ENCODE measurements at regions not wholly inside any gene's neighbourhood (a gene's known extent, or its start where the extent isn't known, plus 50 kb on each side); places are given as distances from the start of the nearest gene placed in this dataset.
A peak's percentile ranks its signal among the peaks of the same experiment; 100 is the strongest.

DNA sequence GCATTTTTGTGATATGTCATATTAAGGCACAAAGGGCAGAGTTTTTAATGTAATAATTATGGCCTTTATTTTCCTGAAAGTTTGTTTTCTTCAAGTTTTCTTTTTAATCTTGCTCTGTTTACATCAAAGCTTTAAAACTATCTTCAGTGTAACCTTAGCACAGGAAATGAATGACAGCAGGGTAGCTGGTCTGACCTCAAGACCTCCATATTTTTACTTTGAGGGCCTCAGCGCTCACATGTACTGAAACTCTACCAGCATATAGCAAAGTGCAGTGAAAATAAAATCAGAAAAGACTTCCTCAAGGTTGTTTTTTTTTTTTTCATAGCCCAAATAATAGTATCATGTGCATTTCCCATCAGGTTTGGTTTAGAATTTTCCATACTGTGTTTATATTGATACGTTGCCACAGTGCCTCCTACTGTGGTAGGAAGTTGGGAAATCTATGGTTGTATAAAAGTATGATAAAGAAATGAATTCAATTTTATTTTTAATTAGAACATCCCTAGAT lies 163.4 kb downstream of the UBE2E3 start:
- TF ChIP-seq, protein P1, sequence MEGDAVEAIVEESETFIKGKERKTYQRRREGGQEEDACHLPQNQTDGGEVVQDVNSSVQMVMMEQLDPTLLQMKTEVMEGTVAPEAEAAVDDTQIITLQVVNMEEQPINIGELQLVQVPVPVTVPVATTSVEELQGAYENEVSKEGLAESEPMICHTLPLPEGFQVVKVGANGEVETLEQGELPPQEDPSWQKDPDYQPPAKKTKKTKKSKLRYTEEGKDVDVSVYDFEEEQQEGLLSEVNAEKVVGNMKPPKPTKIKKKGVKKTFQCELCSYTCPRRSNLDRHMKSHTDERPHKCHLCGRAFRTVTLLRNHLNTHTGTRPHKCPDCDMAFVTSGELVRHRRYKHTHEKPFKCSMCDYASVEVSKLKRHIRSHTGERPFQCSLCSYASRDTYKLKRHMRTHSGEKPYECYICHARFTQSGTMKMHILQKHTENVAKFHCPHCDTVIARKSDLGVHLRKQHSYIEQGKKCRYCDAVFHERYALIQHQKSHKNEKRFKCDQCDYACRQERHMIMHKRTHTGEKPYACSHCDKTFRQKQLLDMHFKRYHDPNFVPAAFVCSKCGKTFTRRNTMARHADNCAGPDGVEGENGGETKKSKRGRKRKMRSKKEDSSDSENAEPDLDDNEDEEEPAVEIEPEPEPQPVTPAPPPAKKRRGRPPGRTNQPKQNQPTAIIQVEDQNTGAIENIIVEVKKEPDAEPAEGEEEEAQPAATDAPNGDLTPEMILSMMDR (IDR thresholded peaks at IDR 0.05): no peak
- Histone ChIP-seq H3K4me3 (no peak overlapping the region), H3K4me1 (no peaks in the 10 kb centered on the region), H3K9me3 (no peaks in the 10 kb centered on the region), H3K27me3 (no peaks in the 10 kb centered on the region), H3K36me3 (no peaks in the 10 kb centered on the region), H3K27ac (no peak overlapping the region)
- 75 to 91% methylated on average over 2 of the region's 2 CpGs for WGBS, 2 donors
- FAIRE-seq (no peak), DNase-seq (no peak), ATAC-seq (no peak)
- intact Hi-C loops (cut with DNase I): no loop called here

GRCh38 chr2:181145645-181146044 lies 165.2 kb downstream of the UBE2E3 start:
- WGBS, 2 donors: 89% methylated on average over 22 of the region's 22 CpGs
- TF ChIP-seq, protein P1 (IDR thresholded peaks at IDR 0.05): no peak
- Histone ChIP-seq H3K4me1 (no peaks in the 10 kb centered on the region), H3K36me3 (no peaks in the 10 kb centered on the region), H3K9me3 (no peaks in the 10 kb centered on the region), H3K27me3 (no peaks in the 10 kb centered on the region), H3K27ac (no peak overlapping the region), H3K4me3 (no peak overlapping the region)
- peak in 2 of 6 donors; percentile 13 to 41 for DNase-seq
- no peak for ATAC-seq
- FAIRE-seq: no peak
- intact Hi-C loops (cut with DNase I): no loop called here

DNA sequence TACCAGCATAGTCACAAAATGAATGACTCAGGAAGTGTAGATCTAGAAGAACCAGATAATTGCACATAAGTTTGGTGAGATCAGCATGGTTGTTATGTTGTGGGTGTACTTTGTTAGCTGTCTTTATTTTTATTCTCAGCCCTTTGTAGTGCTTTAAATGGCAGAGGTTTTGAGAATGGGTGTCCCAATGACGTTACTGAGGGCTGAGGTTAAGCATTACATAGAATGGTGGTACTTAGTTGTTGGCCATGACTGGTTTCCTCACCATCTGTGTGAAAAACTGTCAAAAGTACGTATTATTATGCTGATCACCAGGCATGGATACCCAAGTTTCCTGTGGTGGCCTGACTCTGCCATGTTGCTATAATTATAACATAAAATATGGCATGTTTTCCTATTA lies 165.8 kb downstream of the UBE2E3 start:
- Histone ChIP-seq H3K4me1 (no peaks in the 10 kb centered on the region), H3K27ac (no peak overlapping the region), H3K27me3 (no peaks in the 10 kb centered on the region), H3K4me3 (no peak overlapping the region), H3K9me3 (no peaks in the 10 kb centered on the region), H3K36me3 (no peaks in the 10 kb centered on the region)
- DNase-seq: no peak
- no peak for ATAC-seq
- no peak for FAIRE-seq
- 48 to 72% methylated on average over 2 of the region's 2 CpGs for WGBS, 2 donors
- TF ChIP-seq, protein P1 (IDR thresholded peaks at IDR 0.05): no peak
- intact Hi-C loops (cut with DNase I): no loop called here

GRCh38 chr2:181149056-181149455 lies 168.7 kb downstream of the UBE2E3 start:
- Histone ChIP-seq H3K27me3 (no peaks in the 10 kb centered on the region), H3K9me3 (no peaks in the 10 kb centered on the region), H3K4me3 (no peak overlapping the region), H3K36me3 (no peaks in the 10 kb centered on the region), H3K27ac (no peak overlapping the region), H3K4me1 (no peaks in the 10 kb centered on the region)
- no peak for DNase-seq
- TF ChIP-seq, protein P1 (IDR thresholded peaks at IDR 0.05): no peak
- intact Hi-C loops (cut with DNase I): no loop called here
- 21 to 37% methylated on average over 2 of the region's 2 CpGs for WGBS, 2 donors
- no peak for FAIRE-seq
- ATAC-seq: no peak

GRCh38 chr2:181152226-181152625 lies 171.8 kb downstream of the UBE2E3 start:
- TF ChIP-seq, protein P1 (IDR thresholded peaks at IDR 0.05): no peak
- no peak for DNase-seq
- Histone ChIP-seq H3K4me1 (no peaks in the 10 kb centered on the region), H3K9me3 (no peaks in the 10 kb centered on the region), H3K27me3 (no peaks in the 10 kb centered on the region), H3K4me3 (no peak overlapping the region), H3K36me3 (no peaks in the 10 kb centered on the region), H3K27ac (no peak overlapping the region)
- intact Hi-C loops (cut with DNase I): no loop called here
- FAIRE-seq: no peak
- no peak for ATAC-seq
